Left ventricle myocardium inferior (tissue), 1 donor: ENCODE measurements at regions not wholly inside any gene's neighbourhood (a gene's known extent, or its start where the extent isn't known, plus 50 kb on each side); places are given as distances from the start of the nearest gene placed in this dataset.

Experiments
- DNase-seq: peaks from one replicate; pipeline ENCODE4 v3.0.0-alpha.2; 2020
- H3K27ac ChIP-seq: fragments of 200-600 bp; replicated peaks from 2 replicates; pipeline ENCODE4 v1.8.0; 2021
- H3K27me3 ChIP-seq: fragments of 200-600 bp; 2 replicates; pipeline ENCODE4 v1.8.0; 2021; ENCODE audit warnings: low read depth
- H3K36me3 ChIP-seq: fragments of 200-600 bp; 2 replicates; pipeline ENCODE4 v1.8.0; 2021
- H3K4me1 ChIP-seq: fragments of 200-600 bp; 2 replicates; pipeline ENCODE4 v1.8.0; 2021
- H3K4me3 ChIP-seq: fragments of 200-600 bp; 2 replicates; pipeline ENCODE4 v1.8.0; 2021; ENCODE audit warnings: mild to moderate bottlenecking, moderate library complexity
- H3K9me3 ChIP-seq: fragments of 200-600 bp; replicated peaks from 2 replicates; pipeline ENCODE4 v1.8.0; 2021
- CTCF ChIP-seq: fragments of 200-600 bp; IDR thresholded peaks from 2 replicates; pipeline ENCODE4 v1.8.0; 2021; ENCODE audit warnings: antibody characterized with exemption, mild to moderate bottlenecking, borderline replicate concordance
- intact Hi-C: fragments of 100-400 bp; cut with micrococcal nuclease; formaldehyde crosslinking; loops from one replicate; pipeline ENCODE4 v1.11.0; 2022
- donor health status: DM: no; HTN: yes; CAD: no; lungs with severe emphysema.

GRCh38 chr6:122118945-122119506 lies 280.4 kb upstream of the HSF2 start:
- DNase-seq = no peak
- TF ChIP-seq CTCF = no peak
- Histone ChIP-seq H3K4me3 (no peak overlapping the region), H3K4me1 (no peaks in the 10 kb centered on the region), H3K27me3 (no peaks in the 10 kb centered on the region), H3K9me3 (no peaks in the 10 kb centered on the region), H3K36me3 (no peaks in the 10 kb centered on the region), H3K27ac (no peak overlapping the region)
- intact Hi-C loops = no loop called here

GRCh38 chr6:122122202-122122601 lies 277.2 kb upstream of the HSF2 start:
- DNase-seq = no peak
- intact Hi-C loops = loop anchor here (10.0 kb wide), 1 partner anchor 687 kb away; the partner anchor contains the start of gene GJA1
- no peaks in the 10 kb centered on the region for H3K27me3 ChIP-seq
- no peak overlapping the region for H3K27ac ChIP-seq
- H3K9me3 ChIP-seq = no peaks in the 10 kb centered on the region
- peaks cover under 1% of the 10 kb centered on the region for H3K4me1 ChIP-seq
- TF ChIP-seq CTCF = no peak
- no peak overlapping the region for H3K4me3 ChIP-seq
- no peaks in the 10 kb centered on the region for H3K36me3 ChIP-seq

DNA sequence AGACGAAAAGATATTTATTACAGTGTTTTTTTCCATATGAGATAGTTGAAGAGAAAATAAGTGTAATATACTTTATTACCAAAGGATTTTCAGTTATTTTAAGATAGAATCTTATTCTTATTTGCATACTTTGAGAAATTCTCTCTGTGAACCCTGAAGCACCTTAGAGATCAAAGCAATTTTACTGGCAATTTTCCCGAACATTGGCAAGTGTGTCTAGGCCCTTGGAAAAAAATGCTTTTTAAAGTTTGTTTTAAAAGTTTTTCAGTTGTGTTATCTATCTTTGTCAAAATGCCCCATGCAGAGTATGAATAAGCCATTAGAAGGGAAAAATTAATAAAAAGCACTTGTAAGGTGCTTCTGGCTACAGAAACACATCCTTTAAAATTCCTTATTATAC lies 276.8 kb upstream of the HSF2 start:
- intact Hi-C loops = loop anchor here (10.0 kb wide), 1 partner anchor 688 kb away; the partner anchor contains the start of gene GJA1

DNA sequence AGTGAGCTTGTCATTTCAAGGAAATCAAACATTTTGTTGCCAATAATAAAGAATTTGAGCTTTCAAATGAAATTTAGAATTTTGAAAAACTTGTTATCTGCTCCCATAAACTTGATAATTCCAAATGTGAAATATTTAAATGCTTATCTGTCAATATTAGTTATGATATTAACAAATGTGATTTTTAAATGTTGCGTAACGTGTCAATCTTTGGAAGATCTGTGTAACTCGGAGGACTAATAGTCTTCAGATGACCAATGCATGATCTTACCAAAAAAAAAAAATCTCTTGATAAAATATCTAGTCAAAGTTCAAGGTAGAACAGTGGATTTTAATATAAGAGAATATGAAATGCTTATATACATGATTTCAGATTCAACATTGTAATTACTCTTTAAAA lies 274.5 kb upstream of the HSF2 start:
- intact Hi-C loops = loop anchor here (10.0 kb wide), 1 partner anchor 690 kb away; the partner anchor contains the start of gene GJA1
- no peak for TF ChIP-seq CTCF
- H3K4me3 ChIP-seq = no peak overlapping the region
- peaks cover 5% of the 10 kb centered on the region for H3K4me1 ChIP-seq
- no peaks in the 10 kb centered on the region for H3K9me3 ChIP-seq
- H3K36me3 ChIP-seq = no peaks in the 10 kb centered on the region
- no peaks in the 10 kb centered on the region for H3K27me3 ChIP-seq
- DNase-seq = no peak
- H3K27ac ChIP-seq = no peak overlapping the region

More for the DNA sequence above, 276.8 kb upstream of the HSF2 start:
- peaks cover 5% of the 10 kb centered on the region for H3K4me1 ChIP-seq
- no peak for TF ChIP-seq CTCF
- no peaks in the 10 kb centered on the region for H3K36me3 ChIP-seq
- no peak overlapping the region for H3K4me3 ChIP-seq
- DNase-seq = no peak
- H3K27ac ChIP-seq = no peak overlapping the region
- no peaks in the 10 kb centered on the region for H3K9me3 ChIP-seq
- H3K27me3 ChIP-seq = no peaks in the 10 kb centered on the region

DNA sequence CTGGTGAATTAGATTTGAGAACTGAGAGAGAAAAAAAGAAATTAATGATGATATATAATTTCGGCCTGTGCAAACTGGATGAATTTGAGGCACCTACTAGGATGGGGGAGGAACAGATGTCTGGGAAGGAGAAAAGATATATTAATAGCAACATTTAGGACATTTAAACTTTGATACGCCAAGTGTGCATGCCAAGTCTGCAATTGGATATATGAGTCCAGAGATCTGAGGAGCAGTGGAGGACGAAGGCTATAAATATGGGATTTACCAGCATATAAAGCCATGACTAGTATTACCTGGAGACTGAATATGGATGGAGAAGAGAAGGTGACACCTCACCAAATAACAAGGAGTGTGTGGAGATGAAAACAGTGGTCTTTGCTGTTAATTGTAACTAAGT lies 272.6 kb upstream of the HSF2 start:
- intact Hi-C loops = loop anchor here (10.0 kb wide), 1 partner anchor 692 kb away; the partner anchor contains the start of gene GJA1
- H3K27ac ChIP-seq = peak overlapping the region; percentile 89
- peak overlapping the region; percentile 55 for H3K4me3 ChIP-seq
- H3K9me3 ChIP-seq = no peaks in the 10 kb centered on the region
- DNase-seq = no peak
- peaks cover 5% of the 10 kb centered on the region for H3K4me1 ChIP-seq
- TF ChIP-seq CTCF = no peak
- H3K27me3 ChIP-seq = no peaks in the 10 kb centered on the region
- H3K36me3 ChIP-seq = no peaks in the 10 kb centered on the region
